ENCODE measurements at regions not wholly inside any gene's neighbourhood (a gene's known extent, or its start where the extent isn't known, plus 50 kb on each side); places are given as distances from the start of the nearest gene placed in this dataset.

DNA sequence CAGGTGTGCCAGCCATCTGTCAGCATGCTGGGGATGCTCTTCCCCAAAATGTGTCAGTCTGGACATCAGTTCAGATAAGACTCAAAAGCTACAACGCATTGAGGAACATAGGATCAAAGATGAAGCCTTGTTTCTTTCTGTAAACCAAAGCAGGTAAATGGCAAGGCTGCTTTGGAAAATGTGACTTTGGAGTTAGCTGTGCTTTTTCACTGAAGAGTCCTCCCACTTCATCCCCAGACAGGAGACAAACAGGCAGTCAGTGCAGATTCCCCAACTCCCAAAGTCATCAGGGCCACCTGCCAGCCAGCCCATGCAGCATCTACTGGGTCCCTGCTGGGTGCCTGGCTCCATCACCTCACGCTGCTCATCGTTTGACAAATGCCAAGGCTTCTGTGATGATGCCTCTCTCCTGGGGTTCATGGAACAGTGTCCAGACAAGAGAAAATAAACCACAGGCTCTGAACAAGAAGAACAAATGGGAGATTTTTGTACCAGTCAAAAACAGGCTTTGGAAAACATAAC is 205.0 kb upstream of the BTBD3 start:
- Histone ChIP-seq H3K27me3 (replicated peaks in 2 of 5; ENCODE audit: control insufficient read depth in 4 of 5, insufficient read depth in 5 of 5, low read length in 4 of 5) (no peaks in the 10 kb centered on the region), H3K4me1 (ENCODE audit: control extremely low read depth in 1 of 4, control insufficient read depth in 4 of 4, insufficient read depth in 4 of 4, low read length in 3 of 4) (peaks cover 0 to 17% (median 12%) of the 10 kb centered on the region in 4 experiments), H3K27ac (ENCODE audit: insufficient read depth in 1 of 2, low read depth in 1 of 2, low read length in 2 of 2, poor library complexity in 1 of 2, severe bottlenecking in 2 of 2) (no peak overlapping the region), H3K36me3 (ENCODE audit: control insufficient read depth in 4 of 4, insufficient read depth in 4 of 4, low read length in 3 of 4) (no peaks in the 10 kb centered on the region), H3K4me3 (ENCODE audit: control insufficient read depth in 1 of 7, extremely low read depth in 1 of 7, insufficient read depth in 4 of 7, low read depth in 2 of 7, low read length in 6 of 7) (no peak overlapping the region), H3K9me3 (ENCODE audit: control extremely low read depth in 1 of 5, control insufficient read depth in 4 of 5, insufficient read depth in 2 of 5, low read depth in 1 of 5, low read length in 4 of 5) (no peaks in the 10 kb centered on the region)
- CTCF ChIA-PET, result interaction anchor here (0.6 kb wide), 1 partner anchor 445 kb away, joined by 3 read pairs; no protein-coding TSS in a partner anchor
- DNase-seq, result no peak
- POLR2A ChIA-PET, result no interaction called here
- 100% methylated on average over 3 of the region's 3 CpGs for WGBS (ENCODE audit: insufficient coverage)

DNA sequence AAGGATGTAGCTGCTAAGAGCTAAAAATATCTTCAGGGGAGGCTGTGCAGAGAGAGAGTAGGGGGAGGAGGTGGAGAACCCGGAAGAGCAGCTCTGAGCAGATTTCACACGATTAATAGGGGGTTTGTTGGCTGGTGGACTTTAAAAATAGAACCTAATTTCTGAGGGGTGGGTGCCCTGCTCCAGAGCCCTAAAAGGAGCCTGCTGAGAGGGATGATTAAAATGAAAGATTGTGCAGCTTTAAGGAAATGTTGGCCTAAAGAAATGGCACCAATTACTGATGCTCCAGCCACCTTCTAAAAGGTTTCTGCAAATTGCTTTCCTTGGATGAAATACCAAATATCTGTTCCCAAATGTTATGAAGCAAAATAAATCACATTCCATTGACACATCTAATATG is 202.8 kb upstream of the BTBD3 start:
- POLR2A ChIA-PET, result no interaction called here
- H3K9me3 ChIP-seq (ENCODE audit: control extremely low read depth in 1 of 5, control insufficient read depth in 4 of 5, insufficient read depth in 2 of 5, low read depth in 1 of 5, low read length in 4 of 5), result no peaks in the 10 kb centered on the region
- no peak for DNase-seq
- no peak overlapping the region for H3K27ac ChIP-seq (ENCODE audit: insufficient read depth in 1 of 2, low read depth in 1 of 2, low read length in 2 of 2, poor library complexity in 1 of 2, severe bottlenecking in 2 of 2)
- H3K27me3 ChIP-seq (replicated peaks in 2 of 5; ENCODE audit: control insufficient read depth in 4 of 5, insufficient read depth in 5 of 5, low read length in 4 of 5), result no peaks in the 10 kb centered on the region
- H3K4me3 ChIP-seq (ENCODE audit: control insufficient read depth in 1 of 7, extremely low read depth in 1 of 7, insufficient read depth in 4 of 7, low read depth in 2 of 7, low read length in 6 of 7), result no peak overlapping the region
- 49% methylated on average over 2 of the region's 2 CpGs for WGBS (ENCODE audit: insufficient coverage)
- peaks cover 0 to 17% (median 12%) of the 10 kb centered on the region in 4 experiments for H3K4me1 ChIP-seq (ENCODE audit: control extremely low read depth in 1 of 4, control insufficient read depth in 4 of 4, insufficient read depth in 4 of 4, low read length in 3 of 4)
- CTCF ChIA-PET, result interaction anchor here (0.9 to 1.2 kb wide), 2 partner anchors 11 to 32 kb away, joined by 3 to 5 read pairs; no protein-coding TSS in a partner anchor
- H3K36me3 ChIP-seq (ENCODE audit: control insufficient read depth in 4 of 4, insufficient read depth in 4 of 4, low read length in 3 of 4), result no peaks in the 10 kb centered on the region

DNA sequence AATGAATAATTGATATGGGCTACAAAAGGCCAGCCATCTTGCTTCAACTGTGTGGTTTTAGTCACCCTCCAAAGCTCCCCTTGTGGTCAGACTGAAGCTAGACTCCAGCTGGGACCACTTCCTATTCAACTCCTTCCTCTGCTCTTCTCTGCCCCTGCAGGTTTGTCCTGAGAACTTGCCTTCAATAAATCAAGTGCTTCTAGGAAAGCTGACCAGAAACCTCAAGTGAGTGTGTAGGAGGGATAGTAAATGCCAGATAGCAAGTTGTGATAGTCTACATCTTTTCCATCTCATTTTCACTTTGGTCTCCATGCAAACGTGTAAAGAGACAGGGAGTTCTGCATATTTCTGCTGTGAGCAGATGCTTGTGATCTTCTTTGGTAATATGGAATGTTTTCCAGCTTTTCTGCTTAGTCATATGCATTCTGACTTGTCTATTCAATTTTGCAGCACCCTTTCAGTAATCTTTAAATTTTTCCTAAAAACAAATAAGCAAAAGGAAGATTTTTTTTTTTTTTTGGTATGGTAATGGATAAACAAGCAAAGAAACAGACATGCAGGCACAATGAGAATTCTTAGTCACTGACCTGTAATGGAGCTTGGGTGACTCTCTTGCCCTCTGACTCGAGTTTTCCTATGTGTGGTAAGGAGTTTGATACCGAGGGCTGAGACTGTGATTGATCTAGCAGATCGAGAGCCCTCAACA is 201.3 kb upstream of the BTBD3 start:
- H3K36me3 ChIP-seq (ENCODE audit: control insufficient read depth in 4 of 4, insufficient read depth in 4 of 4, low read length in 3 of 4), result no peaks in the 10 kb centered on the region
- no peak overlapping the region for H3K4me3 ChIP-seq (ENCODE audit: control insufficient read depth in 1 of 7, extremely low read depth in 1 of 7, insufficient read depth in 4 of 7, low read depth in 2 of 7, low read length in 6 of 7)
- ChIA-PET POLR2A (interaction anchor here (0.5 to 0.6 kb wide), 2 partner anchors 72 to 312 kb away, joined by 3 to 5 read pairs; no protein-coding TSS in a partner anchor), CTCF (interaction anchor here (0.7 to 1.7 kb wide), 9 partner anchors 9 to 69 kb away, joined by 3 to 7 read pairs (median 4); no protein-coding TSS in a partner anchor)
- 92% methylated on average over 3 of the region's 4 CpGs for WGBS (ENCODE audit: insufficient coverage)
- DNase-seq, result peak; percentile 66 to 83 (median 77)
- H3K27me3 ChIP-seq (replicated peaks in 2 of 5; ENCODE audit: control insufficient read depth in 4 of 5, insufficient read depth in 5 of 5, low read length in 4 of 5), result no peaks in the 10 kb centered on the region
- H3K27ac ChIP-seq (ENCODE audit: insufficient read depth in 1 of 2, low read depth in 1 of 2, low read length in 2 of 2, poor library complexity in 1 of 2, severe bottlenecking in 2 of 2), result no peak overlapping the region
- peaks cover 0 to 17% (median 12%) of the 10 kb centered on the region in 4 experiments for H3K4me1 ChIP-seq (ENCODE audit: control extremely low read depth in 1 of 4, control insufficient read depth in 4 of 4, insufficient read depth in 4 of 4, low read length in 3 of 4)
- H3K9me3 ChIP-seq (ENCODE audit: control extremely low read depth in 1 of 5, control insufficient read depth in 4 of 5, insufficient read depth in 2 of 5, low read depth in 1 of 5, low read length in 4 of 5), result no peaks in the 10 kb centered on the region

GRCh38 chr20:11716945-11717248 is 200.8 kb upstream of the BTBD3 start:
- H3K4me3 ChIP-seq (ENCODE audit: control insufficient read depth in 1 of 7, extremely low read depth in 1 of 7, insufficient read depth in 4 of 7, low read depth in 2 of 7, low read length in 6 of 7), result no peak overlapping the region
- H3K36me3 ChIP-seq (ENCODE audit: control insufficient read depth in 4 of 4, insufficient read depth in 4 of 4, low read length in 3 of 4), result no peaks in the 10 kb centered on the region
- no peaks in the 10 kb centered on the region for H3K27me3 ChIP-seq (replicated peaks in 2 of 5; ENCODE audit: control insufficient read depth in 4 of 5, insufficient read depth in 5 of 5, low read length in 4 of 5)
- 100% methylated on average over 1 of the region's 1 CpG for WGBS (ENCODE audit: insufficient coverage)
- no peak for DNase-seq
- no peaks in the 10 kb centered on the region for H3K9me3 ChIP-seq (ENCODE audit: control extremely low read depth in 1 of 5, control insufficient read depth in 4 of 5, insufficient read depth in 2 of 5, low read depth in 1 of 5, low read length in 4 of 5)
- H3K27ac ChIP-seq (ENCODE audit: insufficient read depth in 1 of 2, low read depth in 1 of 2, low read length in 2 of 2, poor library complexity in 1 of 2, severe bottlenecking in 2 of 2), result no peak overlapping the region
- peaks cover 0 to 17% (median 12%) of the 10 kb centered on the region in 4 experiments for H3K4me1 ChIP-seq (ENCODE audit: control extremely low read depth in 1 of 4, control insufficient read depth in 4 of 4, insufficient read depth in 4 of 4, low read length in 3 of 4)
- POLR2A ChIA-PET, result no interaction called here
- CTCF ChIA-PET, result interaction anchor here (0.7 to 1.7 kb wide), 5 partner anchors 13 to 38 kb away, joined by 3 to 5 read pairs (median 4); no protein-coding TSS in a partner anchor

- H3K4me3 ChIP-seq (ENCODE audit: control insufficient read depth in 1 of 7, extremely low read depth in 1 of 7, insufficient read depth in 4 of 7, low read depth in 2 of 7, low read length in 6 of 7), result no peak overlapping the region
- ChIA-PET CTCF (no interaction called here), POLR2A (no interaction called here)
- DNase-seq, result no peak
- no peak overlapping the region for H3K27ac ChIP-seq (ENCODE audit: insufficient read depth in 1 of 2, low read depth in 1 of 2, low read length in 2 of 2, poor library complexity in 1 of 2, severe bottlenecking in 2 of 2)
- H3K27me3 ChIP-seq (replicated peaks in 2 of 5; ENCODE audit: control insufficient read depth in 4 of 5, insufficient read depth in 5 of 5, low read length in 4 of 5), result no peaks in the 10 kb centered on the region
- H3K9me3 ChIP-seq (ENCODE audit: control extremely low read depth in 1 of 5, control insufficient read depth in 4 of 5, insufficient read depth in 2 of 5, low read depth in 1 of 5, low read length in 4 of 5), result no peaks in the 10 kb centered on the region
- H3K36me3 ChIP-seq (ENCODE audit: control insufficient read depth in 4 of 4, insufficient read depth in 4 of 4, low read length in 3 of 4), result no peaks in the 10 kb centered on the region
- WGBS (ENCODE audit: insufficient coverage), result 91% methylated on average over 3 of the region's 3 CpGs
- H3K4me1 ChIP-seq (ENCODE audit: control extremely low read depth in 1 of 4, control insufficient read depth in 4 of 4, insufficient read depth in 4 of 4, low read length in 3 of 4), result peaks cover 0 to 17% (median 12%) of the 10 kb centered on the region in 4 experiments
These were observed 200.1 kb upstream of the BTBD3 start for GRCh38 chr20:11717562-11717961.

- Histone ChIP-seq H3K27ac (ENCODE audit: insufficient read depth in 1 of 2, low read depth in 1 of 2, low read length in 2 of 2, poor library complexity in 1 of 2, severe bottlenecking in 2 of 2) (no peak overlapping the region), H3K36me3 (ENCODE audit: control insufficient read depth in 4 of 4, insufficient read depth in 4 of 4, low read length in 3 of 4) (no peaks in the 10 kb centered on the region), H3K27me3 (replicated peaks in 2 of 5; ENCODE audit: control insufficient read depth in 4 of 5, insufficient read depth in 5 of 5, low read length in 4 of 5) (no peaks in the 10 kb centered on the region), H3K4me3 (ENCODE audit: control insufficient read depth in 1 of 7, extremely low read depth in 1 of 7, insufficient read depth in 4 of 7, low read depth in 2 of 7, low read length in 6 of 7) (no peak overlapping the region), H3K9me3 (ENCODE audit: control extremely low read depth in 1 of 5, control insufficient read depth in 4 of 5, insufficient read depth in 2 of 5, low read depth in 1 of 5, low read length in 4 of 5) (no peaks in the 10 kb centered on the region), H3K4me1 (ENCODE audit: control extremely low read depth in 1 of 4, control insufficient read depth in 4 of 4, insufficient read depth in 4 of 4, low read length in 3 of 4) (peaks cover 0 to 17% (median 12%) of the 10 kb centered on the region in 4 experiments)
- POLR2A ChIA-PET, result no interaction called here
- 100% methylated on average over 1 of the region's 1 CpG for WGBS (ENCODE audit: insufficient coverage)
- CTCF ChIA-PET, result no interaction called here
- DNase-seq, result no peak
These were observed 199.1 kb upstream of the BTBD3 start for GRCh38 chr20:11718474-11719094.

DNA sequence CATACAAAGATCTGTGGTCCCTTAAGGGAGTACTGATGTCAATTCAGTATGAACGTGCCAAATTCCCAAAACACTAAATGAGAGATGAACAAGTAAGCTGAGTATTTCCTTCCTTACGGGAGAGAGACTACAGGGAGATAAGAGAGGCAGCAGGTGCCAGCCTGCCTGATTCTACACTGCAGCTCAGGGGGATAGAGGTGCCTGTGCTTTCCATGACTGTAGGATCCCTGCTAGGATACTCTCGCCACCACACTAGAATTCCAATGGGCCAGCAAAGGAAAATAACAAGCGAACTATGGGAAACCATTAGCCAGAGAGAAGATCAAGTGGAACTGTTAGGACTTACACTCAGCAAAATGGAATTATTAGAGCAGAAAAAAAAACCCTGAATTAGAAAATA is 198.5 kb upstream of the BTBD3 start:
- POLR2A ChIA-PET, result no interaction called here
- Histone ChIP-seq H3K36me3 (ENCODE audit: control insufficient read depth in 4 of 4, insufficient read depth in 4 of 4, low read length in 3 of 4) (no peaks in the 10 kb centered on the region), H3K27ac (ENCODE audit: insufficient read depth in 1 of 2, low read depth in 1 of 2, low read length in 2 of 2, poor library complexity in 1 of 2, severe bottlenecking in 2 of 2) (no peak overlapping the region), H3K9me3 (ENCODE audit: control extremely low read depth in 1 of 5, control insufficient read depth in 4 of 5, insufficient read depth in 2 of 5, low read depth in 1 of 5, low read length in 4 of 5) (no peaks in the 10 kb centered on the region), H3K27me3 (replicated peaks in 2 of 5; ENCODE audit: control insufficient read depth in 4 of 5, insufficient read depth in 5 of 5, low read length in 4 of 5) (no peaks in the 10 kb centered on the region), H3K4me1 (ENCODE audit: control extremely low read depth in 1 of 4, control insufficient read depth in 4 of 4, insufficient read depth in 4 of 4, low read length in 3 of 4) (peaks cover 0 to 17% (median 12%) of the 10 kb centered on the region in 4 experiments), H3K4me3 (ENCODE audit: control insufficient read depth in 1 of 7, extremely low read depth in 1 of 7, insufficient read depth in 4 of 7, low read depth in 2 of 7, low read length in 6 of 7) (no peak overlapping the region)
- 100% methylated on average over 3 of the region's 4 CpGs for WGBS (ENCODE audit: insufficient coverage)
- CTCF ChIA-PET, result no interaction called here
- no peak for DNase-seq
